Gastrocnemius medialis (tissue), 4 donors: ENCODE measurements at regions not wholly inside any gene's neighbourhood (a gene's known extent, or its start where the extent isn't known, plus 50 kb on each side); places are given as distances from the start of the nearest gene placed in this dataset.

ENCODE experiments used
- POLR2A ChIP-seq, 2 donors: fragments of 450-650 bp; IDR thresholded peaks; one replicate each; pipeline ENCODE4 v1.6.1; 2017; ENCODE audit warnings: antibody characterized with exemption in 2 of 2, mild to moderate bottlenecking in 2 of 2, moderate library complexity in 2 of 2
- TF ChIP-seq, protein P1 (sequence below), 5 experiments: fragments of 450-650 bp in 3 of 5; fragments of 200-600 bp in 2 of 5; sonication (generic) in 2 of 5; IDR thresholded peaks in 4 of 5; conservative IDR thresholded peaks in 1 of 5; 1 replicate in 4 of 5; 2 replicates in 1 of 5; pipeline ENCODE4 v1.5.1; 2016 to 2019; ENCODE audit warnings: antibody characterized with exemption in 5 of 5, mild to moderate bottlenecking in 3 of 5, moderate library complexity in 3 of 5

DNA sequence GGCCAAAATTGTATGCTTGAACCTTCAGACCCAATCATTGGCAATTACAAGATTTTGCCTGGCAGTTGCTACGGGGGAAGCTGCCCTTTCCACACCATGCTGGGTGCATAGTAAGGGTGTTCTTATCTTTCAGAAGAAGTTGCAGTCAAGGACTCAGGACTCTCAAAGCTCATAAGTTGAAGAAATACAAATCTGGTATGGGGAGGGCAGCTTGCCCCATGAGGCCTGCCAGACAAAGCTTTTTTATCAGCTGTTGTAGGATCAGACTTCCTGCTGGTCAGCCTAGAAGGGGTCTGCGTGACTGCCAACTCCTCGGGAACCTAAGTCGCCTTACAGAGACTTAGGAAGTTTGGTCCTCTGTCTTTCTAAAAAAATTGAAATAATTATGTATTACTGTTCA is 174.9 kb upstream of the TECRL start:
- no peak for TF ChIP-seq POLR2A (IDR thresholded peaks at IDR 0.05)
- TF ChIP-seq, protein P1, sequence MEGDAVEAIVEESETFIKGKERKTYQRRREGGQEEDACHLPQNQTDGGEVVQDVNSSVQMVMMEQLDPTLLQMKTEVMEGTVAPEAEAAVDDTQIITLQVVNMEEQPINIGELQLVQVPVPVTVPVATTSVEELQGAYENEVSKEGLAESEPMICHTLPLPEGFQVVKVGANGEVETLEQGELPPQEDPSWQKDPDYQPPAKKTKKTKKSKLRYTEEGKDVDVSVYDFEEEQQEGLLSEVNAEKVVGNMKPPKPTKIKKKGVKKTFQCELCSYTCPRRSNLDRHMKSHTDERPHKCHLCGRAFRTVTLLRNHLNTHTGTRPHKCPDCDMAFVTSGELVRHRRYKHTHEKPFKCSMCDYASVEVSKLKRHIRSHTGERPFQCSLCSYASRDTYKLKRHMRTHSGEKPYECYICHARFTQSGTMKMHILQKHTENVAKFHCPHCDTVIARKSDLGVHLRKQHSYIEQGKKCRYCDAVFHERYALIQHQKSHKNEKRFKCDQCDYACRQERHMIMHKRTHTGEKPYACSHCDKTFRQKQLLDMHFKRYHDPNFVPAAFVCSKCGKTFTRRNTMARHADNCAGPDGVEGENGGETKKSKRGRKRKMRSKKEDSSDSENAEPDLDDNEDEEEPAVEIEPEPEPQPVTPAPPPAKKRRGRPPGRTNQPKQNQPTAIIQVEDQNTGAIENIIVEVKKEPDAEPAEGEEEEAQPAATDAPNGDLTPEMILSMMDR (IDR thresholded peaks at IDR 0.05 in 4 of 5, conservative IDR thresholded peaks at IDR 0.05 in 1 of 5): no peak
